Neural crest cell (in vitro differentiated cells): ENCODE measurements at regions not wholly inside any gene's neighbourhood (a gene's known extent, or its start where the extent isn't known, plus 50 kb on each side); places are given as distances from the start of the nearest gene placed in this dataset.
A peak's percentile ranks its signal among the peaks of the same experiment; 100 is the strongest.

Source experiments
- DNase-seq: peaks from one replicate; pipeline ENCODE4 v3.0.0; 2021; ENCODE audit warnings: low read depth, mixed read lengths, low spot score
- H3K27ac Mint-ChIP-seq: one replicate; pipeline ENCODE4 v1.8.0; 2021; ENCODE audit warnings: mild to moderate bottlenecking, mixed read lengths; ENCODE audit not compliant: unreplicated experiment
- H3K27me3 Mint-ChIP-seq: 2 replicates; pipeline ENCODE4 v1.8.0; 2021; ENCODE audit warnings: low read depth, mild to moderate bottlenecking, mixed read lengths
- H3K36me3 Mint-ChIP-seq: 2 replicates; pipeline ENCODE4 v1.8.0; 2021; ENCODE audit warnings: low read depth, mild to moderate bottlenecking, mixed read lengths
- H3K4me1 Mint-ChIP-seq: 2 replicates; pipeline ENCODE4 v1.8.0; 2021; ENCODE audit warnings: mixed read lengths
- H3K4me3 Mint-ChIP-seq: one replicate; pipeline ENCODE4 v1.8.0; 2021; ENCODE audit warnings: mild to moderate bottlenecking, mixed read lengths
- H3K9me3 Mint-ChIP-seq: 2 replicates; pipeline ENCODE4 v1.8.0; 2021; ENCODE audit warnings: mixed read lengths
- CTCF ChIP-seq: fragments of 200-600 bp; sonication (generic); conservative IDR thresholded peaks from 2 replicates; pipeline ENCODE4 v1.5.0; 2021; ENCODE audit warnings: antibody characterized with exemption, mild to moderate bottlenecking

GRCh38 chr11:122308226-122308625, 192.2 kb upstream of the BLID start:
- no peak for DNase-seq
- Mint-ChIP-seq H3K36me3 (no peaks in the 10 kb centered on the region), H3K27ac (no peak overlapping the region), H3K9me3 (no peaks in the 10 kb centered on the region), H3K4me1 (peaks cover 51% of the 10 kb centered on the region), H3K27me3 (peaks cover 47% of the 10 kb centered on the region), H3K4me3 (no peak overlapping the region)
- TF ChIP-seq CTCF = no peak

GRCh38 chr11:122307476-122308035, 191.5 kb upstream of the BLID start:
- Mint-ChIP-seq H3K4me3 (no peak overlapping the region), H3K4me1 (peaks cover 51% of the 10 kb centered on the region), H3K36me3 (no peaks in the 10 kb centered on the region), H3K9me3 (no peaks in the 10 kb centered on the region), H3K27me3 (peaks cover 47% of the 10 kb centered on the region), H3K27ac (no peak overlapping the region)
- DNase-seq = no peak
- no peak for TF ChIP-seq CTCF

GRCh38 chr11:122306831-122307391, 190.9 kb upstream of the BLID start:
- H3K9me3 Mint-ChIP-seq = no peaks in the 10 kb centered on the region
- peak overlapping the region; percentile 4 for H3K27ac Mint-ChIP-seq
- no peak for DNase-seq
- peaks cover 51% of the 10 kb centered on the region for H3K4me1 Mint-ChIP-seq
- H3K4me3 Mint-ChIP-seq = peak overlapping the region; percentile 17
- H3K36me3 Mint-ChIP-seq = no peaks in the 10 kb centered on the region
- no peak for TF ChIP-seq CTCF
- H3K27me3 Mint-ChIP-seq = peaks cover 47% of the 10 kb centered on the region

GRCh38 chr11:122305426-122306320, 189.7 kb upstream of the BLID start:
- no peak overlapping the region for H3K27ac Mint-ChIP-seq
- no peak for TF ChIP-seq CTCF
- H3K4me3 Mint-ChIP-seq = no peak overlapping the region

GRCh38 chr11:122304973-122305372, 189.0 kb upstream of the BLID start:
- H3K36me3 Mint-ChIP-seq = peaks cover 1% of the 10 kb centered on the region
- no peak for TF ChIP-seq CTCF
- no peak overlapping the region for H3K4me3 Mint-ChIP-seq
- peaks cover 40% of the 10 kb centered on the region for H3K4me1 Mint-ChIP-seq
- H3K27ac Mint-ChIP-seq = no peak overlapping the region
- peaks cover 1% of the 10 kb centered on the region for H3K9me3 Mint-ChIP-seq
- no peak for DNase-seq
- peaks cover 47% of the 10 kb centered on the region for H3K27me3 Mint-ChIP-seq

More at GRCh38 chr11:122305426-122306320, 189.7 kb upstream of the BLID start:
- Mint-ChIP-seq H3K36me3 (no peaks in the 10 kb centered on the region), H3K27me3 (peaks cover 47% of the 10 kb centered on the region), H3K4me1 (peaks cover 43% of the 10 kb centered on the region), H3K9me3 (no peaks in the 10 kb centered on the region)
- DNase-seq = no peak
